ENCODE measurements at regions not wholly inside any gene's neighbourhood (a gene's known extent, or its start where the extent isn't known, plus 50 kb on each side); places are given as distances from the start of the nearest gene placed in this dataset.

DNA sequence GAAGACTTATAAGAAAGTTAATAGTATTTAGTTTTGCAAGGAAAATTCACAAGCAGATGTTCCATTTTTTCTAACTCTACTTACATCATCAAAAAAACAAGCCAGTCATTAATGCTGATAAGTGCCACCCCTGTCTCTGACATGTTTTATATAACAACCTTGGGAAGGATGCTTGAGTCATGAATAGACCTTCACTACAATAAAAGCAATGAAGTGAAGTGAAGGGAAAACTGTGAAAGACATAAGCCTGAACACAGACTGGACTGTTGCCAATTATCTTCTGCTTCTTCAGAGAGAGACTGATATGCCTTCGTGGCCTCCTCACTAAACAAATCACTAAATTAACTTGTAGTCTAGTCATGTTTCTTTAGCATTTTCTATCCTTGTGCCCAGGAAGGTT is 353.2 kb downstream of the PDHA2 start:
- no peak for DNase-seq

- no peak for DNase-seq
Observed at GRCh38 chr4:96194993-96195392, 355.1 kb downstream of the PDHA2 start.

GRCh38 chr4:96205143-96205936 is 365.4 kb downstream of the PDHA2 start:
- DNase-seq, result no peak

GRCh38 chr4:96227515-96227914 is 387.6 kb downstream of the PDHA2 start:
- no peak for DNase-seq

GRCh38 chr4:96228463-96228862 is 388.6 kb downstream of the PDHA2 start:
- no peak for DNase-seq

DNA sequence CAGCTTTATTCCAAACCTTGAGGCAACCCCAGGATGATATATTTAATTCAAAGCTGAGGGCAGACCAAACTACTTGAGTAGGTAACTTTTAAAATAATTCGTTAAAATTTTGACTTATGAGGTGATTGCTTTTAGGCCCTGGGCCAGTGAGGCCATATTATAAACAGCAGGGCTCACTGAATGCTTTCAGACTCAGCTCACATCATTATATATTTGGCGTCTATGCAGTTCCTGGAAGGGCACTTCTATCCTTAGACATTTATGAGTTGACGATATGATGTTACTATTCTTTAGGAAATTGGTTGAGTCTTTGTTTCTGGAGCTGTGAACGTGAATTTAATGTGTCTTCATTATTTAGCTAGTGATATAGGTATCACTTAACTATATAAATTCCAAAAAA is 400.1 kb downstream of the PDHA2 start:
- DNase-seq, result no peak

DNA sequence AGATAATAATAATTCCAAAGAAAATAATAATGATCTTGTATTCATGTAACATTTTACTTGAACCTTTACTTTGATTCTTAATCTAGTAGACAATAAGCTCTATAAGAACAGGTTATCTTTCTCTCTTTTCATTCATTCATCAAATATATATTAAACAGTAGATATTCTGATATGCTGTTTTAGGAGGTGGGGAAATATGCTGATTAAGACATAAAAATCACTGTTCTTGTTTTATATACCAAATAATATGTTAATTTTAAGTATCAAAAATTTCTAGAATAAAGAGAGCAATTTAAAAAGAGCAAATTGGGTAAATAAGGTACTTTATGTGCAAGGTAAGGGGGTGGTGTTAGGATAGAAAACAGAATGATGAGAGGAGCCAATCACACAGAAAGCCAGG is 401.9 kb downstream of the PDHA2 start:
- DNase-seq, result no peak

- no peak for DNase-seq
Observed at GRCh38 chr4:96247096-96247495, 407.2 kb downstream of the PDHA2 start.

- no peak for DNase-seq
Observed at GRCh38 chr4:96248225-96248624, 408.3 kb downstream of the PDHA2 start.

GRCh38 chr4:96260064-96260682 is 420.3 kb downstream of the PDHA2 start:
- DNase-seq, result no peak

GRCh38 chr4:96262057-96262456 is 422.2 kb downstream of the PDHA2 start:
- DNase-seq, result no peak

GRCh38 chr4:96263291-96263690 is 423.4 kb downstream of the PDHA2 start:
- DNase-seq, result no peak

GRCh38 chr4:96264941-96265463 is 425.1 kb downstream of the PDHA2 start:
- DNase-seq, result no peak

DNA sequence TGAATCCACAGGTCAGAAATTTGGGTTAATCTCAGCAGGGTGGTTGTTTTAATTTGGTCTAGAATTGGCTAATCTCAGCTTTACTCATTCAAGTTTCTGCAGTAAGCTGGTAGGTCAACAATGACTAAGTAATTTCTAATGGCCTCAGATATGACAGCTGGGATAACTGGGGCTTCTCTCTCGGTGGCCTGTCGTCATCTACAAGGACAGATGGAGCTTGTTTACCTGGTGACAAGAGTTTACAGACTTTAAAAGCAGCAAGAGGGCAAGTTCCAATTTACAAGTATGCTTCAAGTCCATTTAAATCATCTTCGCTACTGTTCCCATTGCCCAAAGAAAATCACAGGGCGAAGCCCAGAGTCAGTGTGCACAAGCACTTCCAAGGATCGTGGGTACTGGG is 453.9 kb downstream of the PDHA2 start:
- no peak for DNase-seq

DNA sequence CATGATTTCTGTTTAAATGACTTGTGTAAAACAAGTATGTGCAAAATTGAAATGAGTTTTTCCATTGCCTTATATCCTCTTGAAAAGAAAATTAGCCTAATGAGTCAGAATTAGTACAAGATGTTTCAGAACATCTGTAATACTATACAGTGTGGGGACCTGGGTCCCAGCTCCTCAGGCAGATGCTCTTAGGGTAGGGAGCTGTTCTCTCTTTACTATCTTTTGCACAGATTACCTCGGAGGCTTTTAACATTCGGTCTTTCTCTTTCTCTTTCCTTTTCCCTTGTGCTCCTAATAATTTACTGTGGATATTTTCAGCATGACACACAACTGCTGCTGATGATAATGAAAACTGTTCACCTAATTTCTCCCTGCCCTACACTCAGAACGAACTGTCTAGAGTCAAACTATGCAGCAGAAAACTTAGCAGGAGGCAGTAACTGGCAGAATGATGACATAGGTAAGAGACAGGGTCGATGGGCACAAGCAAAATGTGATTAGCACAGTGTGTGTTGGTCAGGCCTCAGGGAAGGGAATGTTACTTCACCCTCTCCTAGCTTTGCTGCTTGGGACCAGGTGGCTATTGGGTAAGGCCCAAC is 455.3 kb downstream of the PDHA2 start:
- DNase-seq, result no peak

- no peak for DNase-seq
Observed at GRCh38 chr4:96301715-96302114, 461.8 kb downstream of the PDHA2 start.

GRCh38 chr4:96305030-96305429 is 465.1 kb downstream of the PDHA2 start:
- no peak for DNase-seq

DNA sequence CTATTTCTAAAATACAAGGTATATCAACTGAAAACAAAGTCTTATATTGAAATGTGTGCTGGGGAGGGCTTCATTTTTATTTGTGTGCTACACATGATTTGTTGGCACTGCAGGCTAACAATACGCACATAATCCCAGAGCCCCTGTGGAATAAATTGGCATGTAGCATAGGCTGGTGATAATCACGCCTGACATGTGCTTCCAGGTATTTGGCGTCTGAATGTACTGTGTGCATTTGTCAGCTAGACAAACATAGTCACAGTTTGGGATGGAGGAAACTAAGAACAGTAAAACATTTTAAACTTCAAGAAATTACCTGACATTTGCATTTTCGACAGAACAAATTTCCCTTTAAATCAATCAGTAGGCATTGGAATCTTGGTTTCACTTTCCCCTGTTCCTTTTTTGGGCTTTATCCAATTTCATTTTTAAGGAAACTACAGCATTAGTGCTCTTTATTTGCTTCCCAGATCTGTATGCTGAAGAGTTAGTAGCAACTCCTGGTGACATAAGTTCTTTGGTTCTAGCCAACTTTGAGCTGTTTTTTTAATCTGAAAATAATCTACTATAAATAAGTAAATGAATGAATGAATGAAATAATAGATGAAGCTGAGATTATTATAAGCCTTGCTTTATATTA is 472.3 kb downstream of the PDHA2 start:
- no peak for DNase-seq

GRCh38 chr4:96315815-96316214 is 475.9 kb downstream of the PDHA2 start:
- DNase-seq, result no peak

- DNase-seq, result no peak
Observed at GRCh38 chr4:96316776-96317175, 476.9 kb downstream of the PDHA2 start.

DNA sequence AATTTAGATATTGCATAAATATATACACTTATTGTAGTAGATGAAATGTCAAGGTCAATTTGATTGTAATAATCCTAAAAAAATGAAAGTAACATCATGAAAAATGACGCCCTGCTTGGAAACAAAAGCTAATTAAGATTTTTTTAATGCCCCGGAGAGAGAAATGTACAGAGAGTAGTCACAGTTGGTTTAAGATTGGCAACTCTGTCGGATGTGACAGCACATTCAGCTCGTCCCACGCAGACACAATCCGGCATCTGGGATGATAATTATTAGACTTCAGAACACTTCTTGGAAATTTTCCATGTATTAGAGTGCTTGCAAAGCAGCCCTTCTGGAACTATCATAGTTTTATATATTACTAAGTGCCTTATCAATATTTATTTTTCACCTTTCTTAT is 478.0 kb downstream of the PDHA2 start:
- no peak for DNase-seq

DNA sequence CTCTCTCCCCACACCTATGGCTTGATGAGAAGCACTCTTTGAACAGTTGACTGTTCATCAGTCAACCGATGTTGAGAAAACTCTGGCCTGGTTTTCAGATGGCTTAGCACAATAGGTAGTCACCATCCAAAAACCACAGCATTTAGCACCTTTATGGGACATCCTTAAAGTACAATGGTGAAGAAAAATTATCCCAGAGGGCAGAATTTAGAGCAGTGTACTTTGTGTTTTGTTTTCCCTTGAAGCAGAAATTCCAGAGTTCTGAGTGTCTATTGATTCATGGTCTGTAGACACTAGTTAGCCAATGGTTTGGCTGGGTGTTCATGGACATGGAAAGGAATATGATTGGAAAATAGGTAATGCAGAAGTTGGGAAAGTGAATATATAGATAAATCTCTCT is 487.0 kb downstream of the PDHA2 start:
- no peak for DNase-seq

DNA sequence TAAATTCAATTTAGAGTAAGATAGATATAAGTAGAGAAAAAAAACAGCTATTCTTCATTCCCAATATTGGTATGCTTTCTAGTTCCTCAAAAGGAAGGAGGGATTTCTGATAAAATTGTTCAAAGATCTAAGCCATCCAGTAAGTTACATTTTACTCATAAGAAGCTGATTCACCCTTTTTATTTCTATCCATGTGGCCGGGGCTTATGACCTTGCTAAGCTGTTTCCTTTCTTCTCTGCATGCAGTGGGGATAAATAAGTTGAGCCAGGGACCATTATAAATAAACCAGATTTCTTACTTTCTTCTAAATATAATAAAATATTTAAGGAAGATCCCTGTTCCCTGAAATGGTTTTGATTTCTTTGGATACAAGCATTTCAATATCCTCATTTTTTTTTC is 502.3 kb downstream of the PDHA2 start:
- DNase-seq, result no peak
